HG03378 (cell line): ENCODE measurements at regions not wholly inside any gene's neighbourhood (a gene's known extent, or its start where the extent isn't known, plus 50 kb on each side); places are given as distances from the start of the nearest gene placed in this dataset.

Source experiments
- ATAC-seq: cut with Tn5 transposase; IDR thresholded peaks from one replicate; pipeline ENCODE4 v1.9.1; 2021; ENCODE audit warnings: mild to moderate bottlenecking, moderate library complexity; ENCODE audit not compliant: unreplicated experiment

DNA sequence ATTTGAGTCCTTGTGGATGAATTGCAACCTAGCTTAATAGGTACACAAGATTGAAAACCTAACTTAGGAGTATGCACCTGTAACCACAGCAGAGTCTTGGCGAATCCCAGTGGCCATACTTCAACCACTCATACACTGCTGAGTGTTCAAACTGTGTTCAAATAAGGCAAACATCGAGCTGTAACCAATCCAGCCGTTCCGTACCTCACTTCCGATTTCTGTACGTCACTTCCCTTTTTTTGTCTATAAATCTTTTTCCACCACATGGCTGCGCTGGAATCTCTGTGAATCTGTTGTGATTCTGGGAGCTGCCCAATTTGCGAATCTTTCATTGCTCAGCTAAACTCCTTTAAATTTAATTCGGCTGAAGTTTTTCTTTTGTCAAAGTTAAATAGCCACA, 190.6 kb downstream of the MAF start:
- ATAC-seq = no peak

DNA sequence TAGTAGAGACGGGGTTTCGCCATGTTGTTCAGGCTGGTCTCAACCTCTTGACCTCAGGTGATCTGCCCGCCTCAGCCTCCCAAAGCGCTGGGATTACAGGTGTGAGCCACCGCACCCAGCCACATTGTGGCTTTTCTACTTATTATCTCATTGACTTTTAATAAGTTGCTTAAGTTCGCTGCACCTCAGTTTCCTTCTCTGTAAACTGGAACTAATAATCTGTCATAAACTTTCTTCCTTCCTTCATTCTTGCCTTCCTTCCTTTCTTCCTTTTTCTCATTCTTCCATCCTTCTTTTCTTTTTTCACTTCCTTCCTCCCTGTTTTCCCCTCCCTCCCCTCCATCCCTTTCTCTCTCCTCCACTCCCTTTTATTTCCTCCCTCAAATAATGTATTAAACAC, 192.2 kb downstream of the MAF start:
- no peak for ATAC-seq

DNA sequence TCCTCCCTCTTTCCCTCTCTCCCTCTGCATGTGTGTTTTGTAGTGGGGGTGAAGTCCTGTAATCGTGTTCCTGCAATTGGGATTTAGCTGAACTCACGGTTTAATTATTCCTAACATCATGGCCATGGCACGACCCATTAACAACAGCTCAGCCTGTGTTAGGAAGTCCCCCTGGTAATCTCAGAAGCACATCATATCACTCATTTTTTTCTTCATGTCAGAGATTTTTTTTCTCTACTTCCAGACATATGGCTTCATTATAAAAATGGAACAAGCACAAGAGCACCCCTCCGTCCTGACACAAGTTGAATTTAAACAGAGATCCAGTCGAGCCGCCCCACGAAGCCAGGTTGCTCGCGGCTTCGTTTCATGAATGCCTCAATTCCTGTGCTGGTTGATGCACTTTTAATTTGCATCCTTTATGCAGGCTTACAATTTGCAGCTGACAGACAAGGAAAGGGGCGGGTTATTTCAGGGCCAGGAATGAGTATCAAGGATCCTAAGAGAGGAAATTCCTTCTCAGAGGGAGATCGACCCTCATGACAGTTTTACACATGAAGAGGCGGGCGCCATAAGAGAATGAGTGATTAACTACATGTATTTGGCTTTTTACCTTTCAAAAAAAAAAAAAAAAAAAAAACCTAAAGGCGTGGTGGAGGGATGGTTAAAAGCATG, 192.9 kb downstream of the MAF start:
- ATAC-seq = no peak

DNA sequence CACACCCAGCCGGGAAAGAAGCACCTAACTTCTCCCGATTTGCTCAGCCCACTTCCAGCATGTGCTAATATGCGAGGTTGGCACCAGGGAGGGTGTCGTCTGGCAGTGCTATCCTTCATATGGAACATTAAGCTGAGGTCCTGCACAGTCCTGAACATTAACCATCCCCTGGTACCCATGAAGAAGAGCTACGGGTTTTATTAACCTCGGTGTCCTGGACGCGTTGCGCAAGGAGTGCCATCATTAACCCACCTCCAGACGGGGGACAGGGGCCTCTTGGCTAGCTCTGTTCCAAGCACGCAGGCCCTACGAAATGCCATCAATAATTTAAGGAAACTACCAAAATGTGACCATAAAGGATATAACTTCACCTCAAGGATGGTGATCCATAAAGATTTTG, 193.5 kb downstream of the MAF start:
- ATAC-seq = no peak

- no peak for ATAC-seq
These were observed 196.0 kb downstream of the MAF start for GRCh38 chr16:79404571-79404970.

DNA sequence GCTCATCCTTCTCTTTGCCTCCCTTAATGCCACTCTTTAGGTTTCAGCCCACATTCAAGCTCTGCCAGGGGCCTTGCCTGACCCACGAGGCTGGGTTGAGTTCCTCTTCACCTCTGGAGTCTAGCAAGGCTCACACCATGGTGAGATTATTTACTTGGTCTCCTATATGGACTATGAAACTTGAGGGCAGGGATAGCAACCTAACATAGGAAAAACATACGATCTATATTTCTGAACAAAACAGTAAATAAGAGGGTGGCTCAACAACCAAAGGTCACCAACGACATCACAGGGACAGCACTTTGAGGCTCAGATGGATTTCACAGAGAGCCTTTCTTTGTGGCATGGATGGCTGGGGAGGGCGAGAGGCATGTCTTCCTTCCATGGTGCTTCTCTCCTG, 197.0 kb downstream of the MAF start:
- ATAC-seq = no peak

- no peak for ATAC-seq
These were observed 197.6 kb downstream of the MAF start for GRCh38 chr16:79402920-79403319.

GRCh38 chr16:79402356-79402755, 198.2 kb downstream of the MAF start:
- ATAC-seq = no peak

- ATAC-seq = no peak
These were observed 198.8 kb downstream of the MAF start for GRCh38 chr16:79401782-79402181.

DNA sequence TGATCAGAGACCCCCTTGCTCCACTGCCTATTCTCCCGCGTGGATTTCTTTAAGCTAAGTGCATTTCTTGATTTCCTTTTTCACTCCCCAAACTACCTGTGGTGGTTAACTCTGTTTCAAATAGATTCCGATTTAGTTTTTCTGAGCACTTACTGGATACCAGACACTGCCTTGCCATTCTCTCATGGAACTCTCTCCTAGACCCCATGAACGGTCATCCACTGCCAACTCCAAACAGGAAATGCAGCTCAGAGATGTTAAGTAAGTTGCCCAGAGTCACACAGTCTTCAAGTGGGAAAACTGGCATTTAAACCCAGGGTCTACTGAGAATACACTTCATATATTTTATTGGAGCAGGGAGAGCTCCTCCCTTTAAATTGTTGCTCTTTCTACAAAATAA, 199.4 kb downstream of the MAF start:
- ATAC-seq = no peak

DNA sequence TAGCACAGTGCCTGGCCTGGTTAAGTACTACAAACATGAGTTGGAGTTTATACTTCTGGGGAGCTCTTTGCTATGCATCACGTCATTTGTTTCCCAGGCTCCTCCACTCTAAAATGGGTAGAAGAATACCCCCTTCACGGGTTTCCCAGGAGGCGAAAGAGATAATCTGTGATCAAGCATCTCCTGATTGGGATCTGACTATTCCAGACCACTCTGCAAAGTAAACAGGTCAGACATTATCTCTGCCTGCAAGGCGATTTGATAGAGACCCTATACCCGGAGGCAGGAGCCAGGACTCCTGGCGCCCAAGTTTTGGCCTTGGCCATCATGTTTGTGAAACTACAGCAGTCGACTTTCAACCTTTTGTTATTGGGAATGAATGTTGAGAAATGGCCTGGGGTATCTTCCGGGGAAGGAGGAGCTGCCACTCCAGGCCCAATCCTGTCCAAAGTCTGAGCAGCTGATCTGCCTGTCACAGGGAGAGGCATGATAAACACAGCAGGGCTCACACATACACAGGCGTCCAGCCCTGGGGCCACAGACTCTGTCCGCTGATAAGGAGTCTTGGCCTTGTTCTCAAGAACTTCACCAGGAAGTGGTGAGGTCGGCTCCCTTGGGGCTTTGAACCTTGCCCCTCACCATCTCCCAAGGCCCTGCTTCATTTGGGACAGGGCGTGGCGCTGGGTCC, 199.9 kb downstream of the MAF start:
- ATAC-seq = no peak

DNA sequence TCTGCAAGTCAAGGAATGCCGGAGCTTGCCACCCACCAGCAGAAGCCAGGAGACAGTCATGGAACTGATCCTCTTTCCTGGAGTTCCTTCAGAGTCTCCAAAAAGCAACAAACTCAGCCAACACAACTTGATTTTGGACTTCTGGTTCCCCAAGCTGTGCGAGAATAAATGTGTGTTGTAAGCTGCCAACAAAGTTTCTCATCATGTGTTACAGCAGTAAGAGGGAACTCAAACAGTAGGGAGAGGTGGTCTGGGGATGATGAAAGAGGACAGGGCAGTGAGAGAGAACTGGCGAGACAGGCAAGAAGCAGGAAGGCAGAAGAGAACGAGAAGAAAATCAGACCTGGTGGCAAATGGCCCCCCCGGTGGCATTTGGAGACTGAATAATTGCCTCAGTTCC, 204.9 kb downstream of the MAF start:
- ATAC-seq = no peak

DNA sequence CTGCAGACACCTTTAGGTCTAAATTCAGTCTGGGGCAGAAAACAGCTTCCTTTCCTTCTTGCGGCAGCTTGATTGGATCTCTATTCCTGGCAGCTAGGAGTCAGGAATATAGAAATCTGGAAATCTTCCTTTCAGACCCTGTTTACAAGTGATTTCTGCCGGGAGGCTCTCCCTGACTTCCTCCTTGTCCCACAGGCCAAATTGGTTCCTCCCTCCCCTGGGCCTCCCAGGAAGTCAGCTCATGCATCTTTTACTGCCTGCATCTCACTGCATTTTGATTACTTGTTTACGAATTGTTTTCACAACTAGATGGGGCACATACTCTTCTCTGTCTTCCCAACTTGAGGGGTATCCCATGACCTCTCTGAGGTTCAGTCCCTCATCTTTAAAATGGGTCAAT, 206.3 kb downstream of the MAF start:
- ATAC-seq = no peak

GRCh38 chr16:79393564-79393963, 207.0 kb downstream of the MAF start:
- no peak for ATAC-seq

DNA sequence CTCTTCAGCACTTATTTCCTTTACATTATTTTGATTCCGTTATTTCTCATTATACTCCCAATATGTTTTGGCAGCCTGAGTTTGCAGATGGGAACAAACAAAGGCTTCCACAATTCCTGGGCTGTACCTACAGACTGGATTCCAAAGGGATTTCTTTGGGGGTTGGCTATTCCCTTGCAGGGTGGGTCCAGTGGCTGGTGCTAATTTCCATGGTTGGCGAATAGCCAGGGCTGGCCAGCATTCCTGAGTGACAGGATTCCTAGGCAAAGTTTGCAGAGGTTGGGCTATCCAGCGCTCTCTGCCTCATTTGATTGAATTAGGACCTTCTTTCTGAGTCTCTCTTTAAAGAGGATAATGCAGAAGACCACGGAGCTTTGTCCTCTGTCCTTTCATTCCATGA, 207.4 kb downstream of the MAF start:
- no peak for ATAC-seq

DNA sequence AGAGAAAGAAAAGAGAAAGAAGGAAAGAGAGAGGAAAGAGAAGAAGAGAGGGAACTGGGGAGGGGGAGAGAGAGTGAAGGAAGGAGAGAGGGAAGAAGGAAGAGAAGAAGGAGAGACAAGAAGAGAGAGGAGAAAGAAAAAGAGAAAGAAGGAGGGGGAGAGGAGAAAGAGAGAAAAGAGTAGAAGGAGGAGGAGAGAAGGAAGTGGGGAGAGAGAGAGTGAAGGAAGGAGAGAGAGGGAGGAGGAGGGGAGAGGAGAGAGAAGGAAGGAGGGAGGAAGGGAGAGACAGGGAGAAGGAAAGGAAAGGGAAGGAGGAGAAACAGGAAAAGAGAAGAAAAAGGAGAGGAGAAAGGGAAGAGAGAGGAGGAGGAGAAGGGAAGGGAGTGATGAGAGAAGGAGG, 208.5 kb downstream of the MAF start:
- ATAC-seq = no peak

DNA sequence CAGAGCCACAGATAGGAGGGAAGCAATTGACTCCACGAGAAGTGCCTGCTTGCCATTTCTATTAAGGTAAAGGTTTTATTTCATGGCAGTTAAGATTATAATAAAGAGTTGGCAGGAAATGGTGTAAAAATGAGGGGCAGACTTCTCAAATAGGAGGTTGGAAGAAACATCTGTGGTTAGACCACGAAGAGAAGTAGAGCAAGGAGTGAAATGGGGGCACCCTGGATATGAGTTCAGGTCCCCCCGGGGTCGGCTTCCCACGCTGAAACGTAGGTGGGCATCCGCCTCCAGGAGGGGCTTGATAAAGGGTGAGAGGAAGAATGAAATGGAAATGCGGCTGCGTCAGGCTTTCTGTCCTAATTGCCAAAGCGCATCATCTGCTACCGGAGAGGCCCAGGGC, 209.1 kb downstream of the MAF start:
- ATAC-seq = no peak

DNA sequence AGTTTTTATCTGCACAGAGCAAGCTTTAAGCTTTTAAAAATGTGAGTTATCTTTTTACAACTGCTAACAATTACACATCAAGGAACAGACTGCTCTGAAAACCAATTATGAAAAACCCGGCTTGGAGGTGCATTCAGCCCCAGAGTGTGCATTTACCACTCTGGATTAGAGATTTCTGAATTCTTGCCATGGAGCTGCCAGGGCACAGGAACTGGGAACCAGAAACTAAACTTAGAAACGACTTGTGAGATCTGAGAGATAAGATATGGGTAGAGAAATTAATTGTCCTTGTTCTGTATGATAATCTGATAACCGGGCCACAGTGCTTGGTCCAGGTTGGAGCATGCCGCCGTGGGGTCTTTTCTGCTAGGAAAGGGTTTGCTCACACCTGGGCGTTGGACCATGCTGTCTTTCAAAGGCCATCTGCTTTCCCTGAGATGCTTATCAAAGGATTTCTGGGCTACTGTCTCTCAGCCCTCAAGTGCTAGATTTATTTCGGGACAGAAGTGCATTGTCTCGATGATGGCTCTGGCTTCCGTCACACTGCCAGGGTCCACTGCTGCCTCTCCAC, 210.0 kb downstream of the MAF start:
- no peak for ATAC-seq

- ATAC-seq = no peak
These were observed 212.1 kb downstream of the MAF start for GRCh38 chr16:79388396-79388795.

DNA sequence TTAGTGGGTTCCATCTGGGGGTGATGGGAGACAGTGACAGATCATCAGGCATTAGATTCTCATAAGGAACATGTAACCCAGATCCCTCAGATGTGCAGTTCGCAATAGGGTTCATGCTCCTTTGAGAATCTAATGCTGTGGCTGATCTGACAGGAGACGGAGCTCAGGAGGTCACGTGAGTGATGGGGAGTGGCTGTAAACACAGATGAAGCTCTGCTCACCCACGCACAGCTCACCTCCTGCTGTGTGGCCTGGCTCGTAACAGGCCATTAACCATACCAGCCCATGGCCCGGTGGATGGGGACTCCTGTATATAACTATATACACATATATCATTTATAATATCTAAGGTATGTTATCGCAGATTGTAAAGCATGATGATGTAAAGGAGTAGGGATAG, 214.2 kb downstream of the MAF start:
- no peak for ATAC-seq

DNA sequence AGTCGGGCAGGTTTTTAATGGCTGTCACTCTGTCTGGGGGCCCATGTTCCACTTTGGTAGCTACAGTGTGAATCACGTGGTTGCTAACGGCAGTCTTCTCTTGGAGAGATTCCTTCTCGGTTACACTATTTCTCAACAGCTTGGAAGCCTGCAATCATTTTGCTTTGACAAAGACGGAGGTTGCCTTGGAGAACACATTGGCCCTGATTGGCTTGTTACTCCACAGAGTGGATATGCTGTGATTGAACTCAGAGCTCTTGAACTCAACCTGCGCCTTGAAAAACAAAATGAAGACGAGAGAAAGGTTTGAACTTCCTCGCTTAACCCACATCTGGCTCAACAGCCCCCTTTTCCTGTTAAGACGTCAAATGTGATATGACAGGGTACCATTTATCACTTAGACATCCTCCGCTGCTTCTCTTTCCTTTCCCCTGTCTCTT, 218.9 kb downstream of the MAF start:
- no peak for ATAC-seq

DNA sequence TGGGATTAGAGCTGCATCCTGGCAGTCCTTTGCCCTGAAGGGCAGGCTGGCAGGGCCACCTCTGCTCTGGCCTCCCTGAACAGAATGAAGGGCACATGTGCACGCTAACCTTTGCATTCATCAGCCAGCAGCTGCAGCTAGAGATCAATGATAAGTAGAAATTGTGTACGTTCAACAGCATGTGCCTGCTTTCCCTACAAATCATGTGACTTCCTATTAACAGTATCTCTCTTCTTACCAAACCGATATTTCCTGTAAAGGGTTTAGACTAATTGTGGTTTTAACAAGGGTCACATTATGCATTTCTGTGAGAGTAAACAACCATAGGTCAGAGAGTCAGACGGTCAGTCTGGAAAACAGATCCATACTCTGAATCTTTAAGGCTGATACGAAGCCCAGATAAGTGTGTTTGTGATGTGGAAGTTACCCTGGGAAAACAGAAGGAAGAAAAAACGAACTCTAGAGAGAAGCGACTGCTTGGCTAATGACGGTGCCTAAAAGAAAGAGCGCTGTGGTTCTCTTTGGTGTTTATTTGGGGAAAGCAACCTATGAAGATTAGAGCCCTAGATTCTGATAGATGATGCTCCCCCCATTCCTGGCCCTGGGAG, 219.4 kb downstream of the MAF start:
- no peak for ATAC-seq
